Heart left ventricle (tissue), 16 donors: ENCODE measurements at regions not wholly inside any gene's neighbourhood (a gene's known extent, or its start where the extent isn't known, plus 50 kb on each side); places are given as distances from the start of the nearest gene placed in this dataset.

Experiments used
- ATAC-seq, 4 donors: fragments of 200-7000 bp; cut with Tn5 transposase; one replicate each; pipeline ENCODE4 v1.9.1; 2020 to 2022; ENCODE audit warnings: moderate library complexity in 4 of 4, mild to moderate bottlenecking in 3 of 4, moderate number of reproducible peaks in 1 of 4
- DNase-seq, 5 donors: peaks; one replicate each; pipeline ENCODE4 v3.0.0-alpha.2; 2020
- H3K27ac ChIP-seq, 12 donors: fragments of 200-600 bp; sonication (generic) in 4 of 12; one replicate each; pipeline versions ENCODE4 v1.5.0 to v1.8.0; 2016 to 2022; ENCODE audit warnings: mild to moderate bottlenecking in 2 of 12
- H3K27me3 ChIP-seq, 9 donors: fragments of 200-600 bp; sonication (generic) in 2 of 9; one replicate each; pipeline versions ENCODE4 v1.5.1 to v1.8.0; 2016 to 2022; ENCODE audit warnings: mild to moderate bottlenecking in 3 of 9
- H3K36me3 ChIP-seq, 9 donors: fragments of 200-600 bp; sonication (generic) in 2 of 9; one replicate each; pipeline versions ENCODE4 v1.5.0 to v1.8.0; 2018 to 2022; ENCODE audit warnings: mild to moderate bottlenecking in 2 of 9
- H3K4me1 ChIP-seq, 12 donors: fragments of 200-600 bp; sonication (generic) in 4 of 12; one replicate each; pipeline versions ENCODE4 v1.5.0 to v1.8.0; 2016 to 2022; ENCODE audit warnings: mild to moderate bottlenecking in 3 of 12
- H3K4me3 ChIP-seq, 12 donors: fragments of 200-600 bp; sonication (generic) in 4 of 12; one replicate each; pipeline versions ENCODE4 v1.5.0 to v1.8.0; 2017 to 2022; ENCODE audit warnings: mild to moderate bottlenecking in 9 of 12, moderate library complexity in 4 of 12
- H3K9me3 ChIP-seq, 12 donors: fragments of 200-600 bp; sonication (generic) in 4 of 12; one replicate each; pipeline versions ENCODE4 v1.5.0 to v1.8.0; 2016 to 2022; ENCODE audit warnings: mild to moderate bottlenecking in 1 of 12
- POLR2A ChIP-seq, 2 donors: fragments of 450-650 bp; IDR thresholded peaks; one replicate each; pipeline ENCODE4 v1.6.1; 2017; ENCODE audit warnings: antibody characterized with exemption in 2 of 2, mild to moderate bottlenecking in 2 of 2, moderate library complexity in 2 of 2
- WGBS, 4 donors: extraction: QIAGEN DNeasy Blood & Tissue Kit in 2 of 4; methylation state at CpG; one replicate each; pipeline versions ENCODE4 v1.1.5 to v1.1.7; 2013 to 2018; 5-methylcytosine and 5-hydroxymethylcytosine counted together
- intact Hi-C, 10 donors: fragments of 100-400 bp; cut with DNase I; formaldehyde crosslinking; loops; one replicate each; pipeline versions ENCODE4 v1.11.1 to v1.14.2; 2022
- TF ChIP-seq, protein P1 (sequence below), 12 donors: fragments of 200-600 bp; sonication (generic) in 4 of 12; IDR thresholded peaks; one replicate each; pipeline versions ENCODE4 v1.5.0 to v1.8.0; 2018 to 2022; ENCODE audit warnings: antibody characterized with exemption in 12 of 12, mild to moderate bottlenecking in 5 of 12
- donor health status: ischemic (EF 13 %, LVEDD 7.1; RV severe dilation, severe dysfunction).
- donor health status: healthy with polysubstance abuse.
- donor health status: DM: no; HTN: yes; CAD: no.
- donor health status: DM: no; HTN: no; CAD: no.
- donor health status: ischemic (EF 25% LVEDD 6.9; RV normal size, moderate dysfunction).
- donor health status: ischemic (EF 25% LVEDD 5.7; RV mildly dilated, moderate dysfunction).
- donor health status: healthy.
- donor health status: DM: yes; HTN: yes; CAD: no.
- donor health status: ischemic (EF 35%, LVEDD 5.7; RV mildly dilated, moderate dysfunction).
- donor health status: nonischemic (EF 11% LVEDD 7.7; RV severe dilation, severe dysfunction).
- donor health status: DM: yes; HTN: yes; CAD: no.
- donor health status: PGD.
- donor health status: ischemic (EF 29% LVEDD 5.4; RV normal size, mild dysfunction).
- donor health status: nonischemic (EF 23%, LVEDD 6.1; RV moderate dilation, normal function).

DNA sequence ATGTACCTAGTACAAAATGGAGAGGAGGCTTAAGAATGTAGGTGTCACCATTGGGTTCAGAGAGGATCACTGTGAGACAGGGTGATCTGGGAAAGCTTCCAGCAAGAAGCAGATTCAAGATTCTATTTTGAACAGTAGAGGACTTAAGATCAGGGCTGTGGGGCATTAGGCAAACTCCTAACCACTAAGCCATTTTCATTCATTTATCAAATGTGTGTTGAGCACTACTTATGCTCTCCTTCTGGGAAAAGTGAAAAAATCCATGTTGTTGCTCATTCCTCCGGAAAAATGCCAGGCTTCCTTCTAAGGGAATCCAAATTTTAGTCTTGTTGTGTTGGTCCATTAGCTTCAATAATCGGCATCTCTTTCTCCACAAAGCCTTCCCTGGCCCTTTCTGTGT is 163.4 kb downstream of the NUAK1 start:
- no peaks in the 10 kb centered on the region for H3K4me1 ChIP-seq
- no peak overlapping the region for H3K4me3 ChIP-seq
- H3K9me3 ChIP-seq = no peaks in the 10 kb centered on the region
- ATAC-seq (no peak), DNase-seq (no peak)
- no peak for TF ChIP-seq POLR2A (IDR thresholded peaks at IDR 0.05)
- TF ChIP-seq, protein P1, sequence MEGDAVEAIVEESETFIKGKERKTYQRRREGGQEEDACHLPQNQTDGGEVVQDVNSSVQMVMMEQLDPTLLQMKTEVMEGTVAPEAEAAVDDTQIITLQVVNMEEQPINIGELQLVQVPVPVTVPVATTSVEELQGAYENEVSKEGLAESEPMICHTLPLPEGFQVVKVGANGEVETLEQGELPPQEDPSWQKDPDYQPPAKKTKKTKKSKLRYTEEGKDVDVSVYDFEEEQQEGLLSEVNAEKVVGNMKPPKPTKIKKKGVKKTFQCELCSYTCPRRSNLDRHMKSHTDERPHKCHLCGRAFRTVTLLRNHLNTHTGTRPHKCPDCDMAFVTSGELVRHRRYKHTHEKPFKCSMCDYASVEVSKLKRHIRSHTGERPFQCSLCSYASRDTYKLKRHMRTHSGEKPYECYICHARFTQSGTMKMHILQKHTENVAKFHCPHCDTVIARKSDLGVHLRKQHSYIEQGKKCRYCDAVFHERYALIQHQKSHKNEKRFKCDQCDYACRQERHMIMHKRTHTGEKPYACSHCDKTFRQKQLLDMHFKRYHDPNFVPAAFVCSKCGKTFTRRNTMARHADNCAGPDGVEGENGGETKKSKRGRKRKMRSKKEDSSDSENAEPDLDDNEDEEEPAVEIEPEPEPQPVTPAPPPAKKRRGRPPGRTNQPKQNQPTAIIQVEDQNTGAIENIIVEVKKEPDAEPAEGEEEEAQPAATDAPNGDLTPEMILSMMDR (IDR thresholded peaks at IDR 0.05) = no peak
- H3K36me3 ChIP-seq = no peaks in the 10 kb centered on the region
- 94 to 97% (median 96%) methylated on average over 2 of the region's 2 CpGs for WGBS, 4 donors
- H3K27me3 ChIP-seq = no peaks in the 10 kb centered on the region
- intact Hi-C loops = no loop called here
- no peak overlapping the region for H3K27ac ChIP-seq

DNA sequence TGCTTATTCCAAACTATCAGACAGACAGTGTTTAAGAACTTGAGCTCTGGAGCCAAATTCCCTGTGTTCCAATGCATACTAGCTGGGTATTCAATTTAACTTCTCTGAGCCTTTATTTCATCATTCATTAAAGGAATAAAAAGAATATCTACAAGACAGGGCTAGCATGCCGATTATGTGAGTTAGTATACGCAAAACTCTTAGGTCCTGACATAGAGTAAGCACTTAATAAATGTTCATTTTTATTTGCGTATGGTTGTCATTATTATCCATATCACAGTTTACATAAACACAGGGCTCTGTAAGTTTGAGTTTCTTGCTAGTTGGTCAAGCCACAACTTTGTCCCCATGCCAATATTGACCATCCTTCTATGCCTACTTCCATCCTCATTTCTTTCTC is 161.5 kb downstream of the NUAK1 start:
- ATAC-seq = no peak

GRCh38 chr12:105977652-105978051 is 161.1 kb downstream of the NUAK1 start:
- 95 to 100% (median 98%) methylated on average over 1 of the region's 1 CpG for WGBS, 4 donors
- no peaks in the 10 kb centered on the region for H3K9me3 ChIP-seq
- no peaks in the 10 kb centered on the region for H3K36me3 ChIP-seq
- no peak for DNase-seq
- H3K4me3 ChIP-seq = no peak overlapping the region
- no peaks in the 10 kb centered on the region for H3K27me3 ChIP-seq
- TF ChIP-seq, protein P1 (IDR thresholded peaks at IDR 0.05) = no peak
- TF ChIP-seq POLR2A (IDR thresholded peaks at IDR 0.05) = no peak
- peaks cover 0 to 15% (median 4%) of the 10 kb centered on the region in 12 donors for H3K4me1 ChIP-seq
- no peak for ATAC-seq
- H3K27ac ChIP-seq = no peak overlapping the region
- intact Hi-C loops = no loop called here

More for the DNA sequence above, 161.5 kb downstream of the NUAK1 start:
- DNase-seq = no peak
- no peak for TF ChIP-seq POLR2A (IDR thresholded peaks at IDR 0.05)
- TF ChIP-seq, protein P1 (IDR thresholded peaks at IDR 0.05) = no peak
- WGBS, 4 donors = 96 to 97% (median 97%) methylated on average over 3 of the region's 3 CpGs
- Histone ChIP-seq H3K4me1 (peaks cover 0 to 11% (median 2%) of the 10 kb centered on the region in 12 donors), H3K4me3 (no peak overlapping the region), H3K9me3 (no peaks in the 10 kb centered on the region), H3K27ac (no peak overlapping the region), H3K36me3 (no peaks in the 10 kb centered on the region), H3K27me3 (no peaks in the 10 kb centered on the region)
- intact Hi-C loops = no loop called here

DNA sequence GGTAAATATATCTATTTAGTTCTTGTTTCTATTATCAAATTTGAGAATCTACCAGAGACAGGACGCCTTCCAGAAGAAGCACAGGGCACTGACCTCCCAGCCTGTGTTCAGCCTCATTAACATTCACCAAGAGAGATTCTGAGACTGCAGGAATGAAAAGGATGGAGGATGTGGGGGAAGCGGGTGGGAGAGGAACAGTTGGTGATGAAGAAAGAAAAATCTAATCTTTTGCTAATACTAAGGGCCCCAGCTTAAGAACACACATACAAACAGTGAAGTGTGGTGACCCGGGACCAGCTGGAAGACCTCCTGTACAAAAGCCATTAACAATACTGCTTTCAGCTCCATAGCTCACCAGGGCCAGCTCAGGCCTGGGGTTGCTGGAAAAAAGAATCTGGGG is 160.5 kb downstream of the NUAK1 start:
- intact Hi-C loops = no loop called here
- H3K36me3 ChIP-seq = no peaks in the 10 kb centered on the region
- WGBS, 4 donors = 89 to 94% (median 92%) methylated on average over 3 of the region's 3 CpGs
- peaks cover 0 to 17% (median 6%) of the 10 kb centered on the region in 12 donors for H3K4me1 ChIP-seq
- H3K4me3 ChIP-seq = no peak overlapping the region
- H3K9me3 ChIP-seq = no peaks in the 10 kb centered on the region
- H3K27me3 ChIP-seq = no peaks in the 10 kb centered on the region
- TF ChIP-seq POLR2A (IDR thresholded peaks at IDR 0.05) = no peak
- TF ChIP-seq, protein P1 (IDR thresholded peaks at IDR 0.05) = no peak
- DNase-seq (no peak), ATAC-seq (no peak)
- H3K27ac ChIP-seq = no peak overlapping the region
